ENCODE measurements at regions not wholly inside any gene's neighbourhood (a gene's known extent, or its start where the extent isn't known, plus 50 kb on each side); places are given as distances from the start of the nearest gene placed in this dataset.

DNA sequence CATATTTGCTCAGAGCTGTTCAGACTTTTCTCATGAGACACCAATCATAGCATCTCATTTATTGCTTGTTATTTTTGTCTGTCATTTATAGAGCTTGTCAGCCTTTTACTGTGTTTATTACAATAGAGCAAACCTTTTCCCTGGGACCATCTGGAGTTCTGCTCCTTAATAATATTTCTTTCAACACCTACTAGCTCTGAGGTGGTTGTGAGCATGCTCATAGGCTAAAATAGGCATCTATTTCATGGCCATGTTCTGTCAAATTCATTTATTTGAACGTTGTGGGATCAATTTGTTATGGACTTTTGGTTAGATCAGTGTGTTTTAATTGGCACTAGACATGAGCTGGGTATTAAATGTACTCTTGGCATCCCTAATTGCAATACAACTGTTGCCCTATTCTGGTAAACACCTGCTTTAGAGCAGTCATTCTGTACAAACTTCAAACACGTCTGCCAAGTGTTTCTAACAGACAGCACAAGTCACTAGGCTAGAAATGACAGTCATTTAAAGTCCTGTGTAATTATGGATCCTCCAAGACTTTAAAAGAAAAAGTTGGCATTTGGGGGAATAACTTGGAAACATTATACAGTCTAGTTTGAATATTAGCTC, 766.3 kb downstream of the ZNF385D start:
- Histone ChIP-seq H3K9me3 (ENCODE audit: control insufficient read depth, insufficient read depth, low read length) (peaks cover 4% of the 10 kb centered on the region; the same call in 1 of the 2 replicates), H3K4ac (ENCODE audit: low read depth, low read length) (no peak overlapping the region), H2BK120ac (ENCODE audit: low read depth, low read length) (no peak overlapping the region), H3K79me1 (ENCODE audit: low read depth in 1 of 2, low read length in 2 of 2) (no peaks in the 10 kb centered on the region), H3K9ac (ENCODE audit: low read depth, low read length) (no peak overlapping the region), H2BK15ac (ENCODE audit: low read depth, low read length) (no peak overlapping the region), H3K23ac (ENCODE audit: low read depth, low read length) (no peak overlapping the region), H3K14ac (replicated peaks; ENCODE audit: low read depth, low read length) (no peak overlapping the region), H2AFZ (replicated peaks; ENCODE audit: low read length, poor library complexity) (no peak overlapping the region), H3K27me3 (ENCODE audit: control insufficient read depth, insufficient read depth, low read length) (no peaks in the 10 kb centered on the region), H2AK5ac (ENCODE audit: low read depth, low read length) (no peak overlapping the region), H3K9me1 (ENCODE audit: insufficient read depth, low read length) (no peaks in the 10 kb centered on the region), H4K20me1 (ENCODE audit: insufficient read depth, low read length) (no peaks in the 10 kb centered on the region), H3K18ac (ENCODE audit: low read depth, low read length) (no peak overlapping the region), H3K36me3 (ENCODE audit: control insufficient read depth, insufficient read depth, low read length) (no peaks in the 10 kb centered on the region), H2BK20ac (ENCODE audit: low read depth, low read length) (no peak overlapping the region), H3K4me1 (ENCODE audit: control insufficient read depth, insufficient read depth, low read length) (no peaks in the 10 kb centered on the region), H2AK9ac (replicated peaks; ENCODE audit: low read depth, low read length, poor library complexity) (no peak overlapping the region), H3K56ac (ENCODE audit: extremely low read depth, insufficient read depth, low read length) (no peak overlapping the region), H3K4me2 (ENCODE audit: low read depth, low read length) (no peak overlapping the region), H4K8ac (ENCODE audit: low read depth in 2 of 2, low read length in 2 of 2) (no peak overlapping the region), H3K27ac (ENCODE audit: insufficient read depth, low read length) (no peak overlapping the region), H4K91ac (ENCODE audit: insufficient read depth, low read depth, low read length) (no peak overlapping the region), H2BK5ac (ENCODE audit: low read depth, low read length, poor library complexity, severe bottlenecking) (no peak overlapping the region), H3K4me3 (ENCODE audit: insufficient read depth, low read depth, low read length) (no peak overlapping the region), H4K5ac (ENCODE audit: low read depth, low read length) (no peak overlapping the region)
- DNase-seq (no peak), ATAC-seq (ENCODE audit: low read depth) (no peak)
- POLR2A ChIA-PET (ENCODE audit: unreplicated experiment) = interaction anchor here (0.5 kb wide), 1 partner anchor 432 kb away, joined by 4 read pairs; no protein-coding TSS in a partner anchor
- dilution Hi-C loops (cut with HindIII; ENCODE audit: low sequenced_read_pairs, unreplicated experiment) (no loop called here), in situ Hi-C loops (cut with MboI; ENCODE audit: low sequenced_read_pairs) (no loop called here), intact Hi-C loops (cut with micrococcal nuclease) (no loop called here)
- TF ChIP-seq BHLHE40 (IDR thresholded peaks at IDR 0.05; ENCODE audit: low read depth, low read length) (no peak), MAZ (IDR thresholded peaks at IDR 0.05; ENCODE audit: borderline replicate concordance, low read depth, low read length) (no peak), RFX5 (IDR thresholded peaks at IDR 0.05; ENCODE audit: low read depth, low read length) (no peak), NFE2L2 (IDR thresholded peaks at IDR 0.05; ENCODE audit: low read depth, low read length) (no peak), POLR2A (IDR thresholded peaks at IDR 0.05; ENCODE audit: low read depth, low read length) (no peak), MXI1 (IDR thresholded peaks at IDR 0.05; ENCODE audit: borderline replicate concordance, low read depth, low read length) (no peak), FOS (IDR thresholded peaks at IDR 0.05; ENCODE audit: low read depth, low read length) (no peak), CTCF (conservative IDR thresholded peaks at IDR 0.05; ENCODE audit: low read depth, low read length) (no peak), RCOR1 (IDR thresholded peaks at IDR 0.05; ENCODE audit: insufficient replicate concordance, low read length) (no peak)
- TF ChIP-seq, protein P1, sequence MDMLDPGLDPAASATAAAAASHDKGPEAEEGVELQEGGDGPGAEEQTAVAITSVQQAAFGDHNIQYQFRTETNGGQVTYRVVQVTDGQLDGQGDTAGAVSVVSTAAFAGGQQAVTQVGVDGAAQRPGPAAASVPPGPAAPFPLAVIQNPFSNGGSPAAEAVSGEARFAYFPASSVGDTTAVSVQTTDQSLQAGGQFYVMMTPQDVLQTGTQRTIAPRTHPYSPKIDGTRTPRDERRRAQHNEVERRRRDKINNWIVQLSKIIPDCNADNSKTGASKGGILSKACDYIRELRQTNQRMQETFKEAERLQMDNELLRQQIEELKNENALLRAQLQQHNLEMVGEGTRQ (IDR thresholded peaks at IDR 0.05; ENCODE audit: low read depth, low read length) = no peak
- CTCF ChIA-PET = interaction anchor here (1.4 kb wide), 1 partner anchor 11 kb away, joined by 3 read pairs; no protein-coding TSS in a partner anchor
- BruUV-seq (replicated peaks) = no TSS peak
- no CpG with 5 or more reads among the region's 2 CpGs for WGBS, 2 experiments (ENCODE audit: extremely low coverage in 2 of 2, insufficient read length in 1 of 2)
